H1 (cell line): ENCODE measurements at regions not wholly inside any gene's neighbourhood (a gene's known extent, or its start where the extent isn't known, plus 50 kb on each side); places are given as distances from the start of the nearest gene placed in this dataset.

Source experiments
- BRCA1 ChIP-seq: IDR thresholded peaks from 2 replicates; pipeline ENCODE4 v1.6.1; 2012; ENCODE audit warnings: low read depth, low read length, improper control_type of control experiment
- CTCF ChIP-seq, 3 experiments: IDR thresholded peaks; 1 replicate in 2 of 3; 2 replicates in 1 of 3; pipeline versions ENCODE4 v1.5.1 to v1.6.1; 2011; ENCODE audit warnings: low read length in 3 of 3, mild to moderate bottlenecking in 3 of 3, inconsistent platforms in 2 of 3, low read depth in 1 of 3, moderate library complexity in 1 of 3; ENCODE audit not compliant: insufficient read depth in 1 of 3; ENCODE audit errors: control extremely low read depth in 1 of 3
- EZH2 ChIP-seq: fragments of 200-600 bp; sonication (generic); IDR thresholded peaks from 2 replicates; pipeline ENCODE4 v1.7.1; 2012; ENCODE audit warnings: low read depth, mild to moderate bottlenecking, moderate library complexity, low read length, inconsistent platforms; ENCODE audit not compliant: severe bottlenecking
- HDAC2 ChIP-seq, 2 experiments: fragments of 300-600 bp in 1 of 2; sonication (generic) in 1 of 2; IDR thresholded peaks; 2 replicates each; pipeline ENCODE4 v1.6.1; 2011 to 2012; ENCODE audit warnings: low read depth in 2 of 2, low read length in 2 of 2, mild to moderate bottlenecking in 2 of 2, moderate library complexity in 2 of 2, borderline replicate concordance in 1 of 2, inconsistent platforms in 1 of 2
- KDM4A ChIP-seq: IDR thresholded peaks from one replicate; pipeline ENCODE4 v1.7.1; 2012; ENCODE audit warnings: low read depth, mild to moderate bottlenecking, moderate library complexity, low read length, inconsistent platforms; ENCODE audit not compliant: severe bottlenecking
- NRF1 ChIP-seq: IDR thresholded peaks from 2 replicates; pipeline ENCODE4 v1.6.1; 2011; ENCODE audit warnings: mild to moderate bottlenecking, low read depth, low read length, improper control_type of control experiment
- POLR2A ChIP-seq, 2 experiments: IDR thresholded peaks; 1 replicate in 1 of 2; 2 replicates in 1 of 2; pipeline ENCODE4 v1.6.1; 2011; ENCODE audit warnings: low read depth in 2 of 2, low read length in 2 of 2, mild to moderate bottlenecking in 2 of 2; ENCODE audit errors: control extremely low read depth in 1 of 2
- RAD21 ChIP-seq, 2 experiments: IDR thresholded peaks in 1 of 2; conservative IDR thresholded peaks in 1 of 2; 2 replicates each; pipeline ENCODE4 v1.6.1; 2011; ENCODE audit warnings: low read depth in 2 of 2, low read length in 2 of 2, improper control_type of control experiment in 1 of 2, inconsistent platforms in 1 of 2, mild to moderate bottlenecking in 1 of 2, moderate library complexity in 1 of 2
- RFX5 ChIP-seq: IDR thresholded peaks from 2 replicates; pipeline ENCODE4 v1.6.1; 2011; ENCODE audit warnings: low read depth, low read length, improper control_type of control experiment, borderline replicate concordance
- SP1 ChIP-seq: IDR thresholded peaks from 2 replicates; pipeline ENCODE4 v1.6.1; 2011; ENCODE audit warnings: low read depth, low read length
- SP2 ChIP-seq: IDR thresholded peaks from 2 replicates; pipeline ENCODE4 v1.6.1; 2012; ENCODE audit warnings: mild to moderate bottlenecking, low read length, inconsistent platforms

GRCh38 chr18:61699397-61700110 lies 193.3 kb downstream of the RNF152 start:
- TF ChIP-seq SP2 = no peak
- TF ChIP-seq RAD21 (IDR thresholded peaks at IDR 0.05 in 1 of 2, conservative IDR thresholded peaks at IDR 0.05 in 1 of 2; ENCODE audit: low read depth in 2 of 2, low read length in 2 of 2) = no peak
- no peak for TF ChIP-seq EZH2
- TF ChIP-seq KDM4A = no peak
- no peak for TF ChIP-seq CTCF (IDR thresholded peaks at IDR 0.05; ENCODE audit: control extremely low read depth in 1 of 3, insufficient read depth in 1 of 3, low read depth in 1 of 3, low read length in 3 of 3)
- no peak for TF ChIP-seq BRCA1
- TF ChIP-seq HDAC2 (IDR thresholded peaks at IDR 0.05; ENCODE audit: borderline replicate concordance in 1 of 2, low read depth in 2 of 2, low read length in 2 of 2) = no peak
- TF ChIP-seq NRF1 = no peak
- no peak for TF ChIP-seq RFX5
- TF ChIP-seq POLR2A (IDR thresholded peaks at IDR 0.05; ENCODE audit: control extremely low read depth in 1 of 2, low read depth in 2 of 2, low read length in 2 of 2) = no peak
- TF ChIP-seq SP1 = no peak
